ENCODE measurements at regions not wholly inside any gene's neighbourhood (a gene's known extent, or its start where the extent isn't known, plus 50 kb on each side); places are given as distances from the start of the nearest gene placed in this dataset.
"Not testable (repeated sequence)": the region's sequence is repeated elsewhere in the genome, so short reads cannot be mapped to it uniquely, and the experiment has no call there.

DNA sequence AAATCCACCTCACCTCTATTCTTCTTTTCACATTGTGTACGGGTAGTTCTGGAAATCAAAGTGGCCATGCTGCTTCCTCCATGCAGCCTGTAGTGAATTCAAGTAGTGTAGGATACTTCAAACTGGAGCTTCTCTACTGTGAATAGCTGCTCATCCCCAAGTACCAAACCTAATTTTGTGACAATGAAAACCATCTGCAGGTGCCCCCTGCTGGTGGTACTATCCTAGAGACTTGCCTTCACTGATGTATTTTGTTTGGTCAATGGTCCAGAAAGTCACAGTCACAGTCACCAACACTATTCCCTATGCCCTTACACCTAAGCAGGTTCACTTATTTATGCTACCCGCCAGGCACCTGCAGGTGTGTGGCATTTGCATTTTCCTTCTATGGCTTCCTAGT is 170.0 kb upstream of the NBPF19 start:
- TF ChIP-seq, protein P1, sequence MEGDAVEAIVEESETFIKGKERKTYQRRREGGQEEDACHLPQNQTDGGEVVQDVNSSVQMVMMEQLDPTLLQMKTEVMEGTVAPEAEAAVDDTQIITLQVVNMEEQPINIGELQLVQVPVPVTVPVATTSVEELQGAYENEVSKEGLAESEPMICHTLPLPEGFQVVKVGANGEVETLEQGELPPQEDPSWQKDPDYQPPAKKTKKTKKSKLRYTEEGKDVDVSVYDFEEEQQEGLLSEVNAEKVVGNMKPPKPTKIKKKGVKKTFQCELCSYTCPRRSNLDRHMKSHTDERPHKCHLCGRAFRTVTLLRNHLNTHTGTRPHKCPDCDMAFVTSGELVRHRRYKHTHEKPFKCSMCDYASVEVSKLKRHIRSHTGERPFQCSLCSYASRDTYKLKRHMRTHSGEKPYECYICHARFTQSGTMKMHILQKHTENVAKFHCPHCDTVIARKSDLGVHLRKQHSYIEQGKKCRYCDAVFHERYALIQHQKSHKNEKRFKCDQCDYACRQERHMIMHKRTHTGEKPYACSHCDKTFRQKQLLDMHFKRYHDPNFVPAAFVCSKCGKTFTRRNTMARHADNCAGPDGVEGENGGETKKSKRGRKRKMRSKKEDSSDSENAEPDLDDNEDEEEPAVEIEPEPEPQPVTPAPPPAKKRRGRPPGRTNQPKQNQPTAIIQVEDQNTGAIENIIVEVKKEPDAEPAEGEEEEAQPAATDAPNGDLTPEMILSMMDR (conservative IDR thresholded peaks at IDR 0.05 in 1 of 2, IDR thresholded peaks at IDR 0.05 in 1 of 2; ENCODE audit: low read depth in 1 of 2, low read length in 2 of 2) = not testable (repeated sequence)
- not testable (repeated sequence) for TF ChIP-seq EZH2 (IDR thresholded peaks at IDR 0.05; ENCODE audit: low read length, missing control alignments)

Measured in fibroblast of lung (primary cell).